GM23338 (cell line): ENCODE measurements at regions not wholly inside any gene's neighbourhood (a gene's known extent, or its start where the extent isn't known, plus 50 kb on each side); places are given as distances from the start of the nearest gene placed in this dataset.

Source experiments
- CREB1 ChIP-seq: fragments of 250-450 bp; sonication (Bioruptor Pico); IDR thresholded peaks from 2 replicates; pipeline ENCODE4 v1.5.0; 2020; ENCODE audit warnings: low read depth, mild to moderate bottlenecking, moderate library complexity
- CTCF ChIP-seq, 2 experiments: fragments of 200-600 bp in 1 of 2; sonication (generic) in 1 of 2; conservative IDR thresholded peaks; 2 replicates each; pipeline versions ENCODE4 v1.5.1 to v1.6.1; 2016 to 2017; ENCODE audit warnings: antibody characterized with exemption in 2 of 2, low read depth in 2 of 2, mild to moderate bottlenecking in 2 of 2, moderate library complexity in 1 of 2
- EZH2 ChIP-seq: fragments of 200-600 bp; sonication (generic); IDR thresholded peaks from one replicate; pipeline ENCODE4 v1.8.0; 2017; ENCODE audit warnings: antibody characterized with exemption, mild to moderate bottlenecking, low read depth; ENCODE audit not compliant: unreplicated experiment
- EZH2phosphoT487 ChIP-seq: fragments of 200-600 bp; sonication (generic); IDR thresholded peaks from one replicate; pipeline ENCODE4 v1.8.1; 2018; ENCODE audit warnings: antibody characterized with exemption; ENCODE audit not compliant: unreplicated experiment
- JUNB ChIP-seq: IDR thresholded peaks from one replicate; pipeline ENCODE4 v1.6.1; 2016; ENCODE audit warnings: antibody characterized with exemption; ENCODE audit not compliant: unreplicated experiment
- NANOG ChIP-seq: IDR thresholded peaks from 2 replicates; pipeline ENCODE4 v1.6.1; 2016; ENCODE audit warnings: antibody characterized with exemption, borderline replicate concordance
- POLR2AphosphoS5 ChIP-seq: IDR thresholded peaks from 2 replicates; pipeline ENCODE4 v1.6.1; 2016; ENCODE audit warnings: antibody characterized with exemption, low read depth
- STAT1 ChIP-seq: IDR thresholded peaks from one replicate; pipeline ENCODE4 v1.6.1; 2016; ENCODE audit warnings: antibody characterized with exemption; ENCODE audit not compliant: unreplicated experiment
- ZNF114 ChIP-seq: fragments of 250-450 bp; sonication (Bioruptor Pico); IDR thresholded peaks from 2 replicates; pipeline ENCODE4 v1.5.0; 2020; ENCODE audit warnings: mild to moderate bottlenecking, moderate library complexity
- ZNF331 ChIP-seq: fragments of 250-450 bp; sonication (Bioruptor Pico); IDR thresholded peaks from 2 replicates; pipeline ENCODE4 v1.5.0; 2020; ENCODE audit warnings: low read depth, mild to moderate bottlenecking, moderate library complexity
- ZNF462 ChIP-seq: fragments of 250-450 bp; sonication (Bioruptor Pico); IDR thresholded peaks from 2 replicates; pipeline ENCODE4 v1.5.0; 2020; ENCODE audit warnings: mild to moderate bottlenecking, moderate library complexity
- TF ChIP-seq, protein P1 (sequence below): IDR thresholded peaks from 2 replicates; pipeline ENCODE4 v1.6.1; 2016; ENCODE audit warnings: antibody characterized with exemption
- TF ChIP-seq, protein P2 (sequence below): IDR thresholded peaks from one replicate; pipeline ENCODE4 v1.6.1; 2018; ENCODE audit warnings: antibody characterized with exemption; ENCODE audit not compliant: unreplicated experiment

GRCh38 chr6:72525821-72526510 lies 95.9 kb upstream of the KCNQ5 start:
- TF ChIP-seq CTCF (conservative IDR thresholded peaks at IDR 0.05; ENCODE audit: low read depth in 2 of 2) = no peak
- TF ChIP-seq POLR2AphosphoS5 = no peak
- TF ChIP-seq EZH2 = no peak
- TF ChIP-seq, protein P1, sequence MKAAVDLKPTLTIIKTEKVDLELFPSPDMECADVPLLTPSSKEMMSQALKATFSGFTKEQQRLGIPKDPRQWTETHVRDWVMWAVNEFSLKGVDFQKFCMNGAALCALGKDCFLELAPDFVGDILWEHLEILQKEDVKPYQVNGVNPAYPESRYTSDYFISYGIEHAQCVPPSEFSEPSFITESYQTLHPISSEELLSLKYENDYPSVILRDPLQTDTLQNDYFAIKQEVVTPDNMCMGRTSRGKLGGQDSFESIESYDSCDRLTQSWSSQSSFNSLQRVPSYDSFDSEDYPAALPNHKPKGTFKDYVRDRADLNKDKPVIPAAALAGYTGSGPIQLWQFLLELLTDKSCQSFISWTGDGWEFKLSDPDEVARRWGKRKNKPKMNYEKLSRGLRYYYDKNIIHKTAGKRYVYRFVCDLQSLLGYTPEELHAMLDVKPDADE = no peak
- TF ChIP-seq EZH2phosphoT487 = no peak
- no peak for TF ChIP-seq CREB1 (CRISPR knock-in tag)
- TF ChIP-seq ZNF462 (CRISPR knock-in tag) = no peak
- no peak for TF ChIP-seq JUNB
- TF ChIP-seq STAT1 = no peak
- TF ChIP-seq, protein P2, sequence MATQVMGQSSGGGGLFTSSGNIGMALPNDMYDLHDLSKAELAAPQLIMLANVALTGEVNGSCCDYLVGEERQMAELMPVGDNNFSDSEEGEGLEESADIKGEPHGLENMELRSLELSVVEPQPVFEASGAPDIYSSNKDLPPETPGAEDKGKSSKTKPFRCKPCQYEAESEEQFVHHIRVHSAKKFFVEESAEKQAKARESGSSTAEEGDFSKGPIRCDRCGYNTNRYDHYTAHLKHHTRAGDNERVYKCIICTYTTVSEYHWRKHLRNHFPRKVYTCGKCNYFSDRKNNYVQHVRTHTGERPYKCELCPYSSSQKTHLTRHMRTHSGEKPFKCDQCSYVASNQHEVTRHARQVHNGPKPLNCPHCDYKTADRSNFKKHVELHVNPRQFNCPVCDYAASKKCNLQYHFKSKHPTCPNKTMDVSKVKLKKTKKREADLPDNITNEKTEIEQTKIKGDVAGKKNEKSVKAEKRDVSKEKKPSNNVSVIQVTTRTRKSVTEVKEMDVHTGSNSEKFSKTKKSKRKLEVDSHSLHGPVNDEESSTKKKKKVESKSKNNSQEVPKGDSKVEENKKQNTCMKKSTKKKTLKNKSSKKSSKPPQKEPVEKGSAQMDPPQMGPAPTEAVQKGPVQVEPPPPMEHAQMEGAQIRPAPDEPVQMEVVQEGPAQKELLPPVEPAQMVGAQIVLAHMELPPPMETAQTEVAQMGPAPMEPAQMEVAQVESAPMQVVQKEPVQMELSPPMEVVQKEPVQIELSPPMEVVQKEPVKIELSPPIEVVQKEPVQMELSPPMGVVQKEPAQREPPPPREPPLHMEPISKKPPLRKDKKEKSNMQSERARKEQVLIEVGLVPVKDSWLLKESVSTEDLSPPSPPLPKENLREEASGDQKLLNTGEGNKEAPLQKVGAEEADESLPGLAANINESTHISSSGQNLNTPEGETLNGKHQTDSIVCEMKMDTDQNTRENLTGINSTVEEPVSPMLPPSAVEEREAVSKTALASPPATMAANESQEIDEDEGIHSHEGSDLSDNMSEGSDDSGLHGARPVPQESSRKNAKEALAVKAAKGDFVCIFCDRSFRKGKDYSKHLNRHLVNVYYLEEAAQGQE = no peak
- TF ChIP-seq NANOG = no peak
- TF ChIP-seq ZNF331 (CRISPR knock-in tag) = no peak
- no peak for TF ChIP-seq ZNF114 (CRISPR knock-in tag)
